IMR-90 (cell line): ENCODE measurements at regions not wholly inside any gene's neighbourhood (a gene's known extent, or its start where the extent isn't known, plus 50 kb on each side); places are given as distances from the start of the nearest gene placed in this dataset.

Experiments
- CTCF ChIP-seq: conservative IDR thresholded peaks from 2 replicates; pipeline ENCODE4 v1.5.1; 2012; ENCODE audit warnings: mild to moderate bottlenecking, low read depth, low read length, improper control_type of control experiment
- FOS ChIP-seq: fragments of 150-350 bp; IDR thresholded peaks from 2 replicates; pipeline ENCODE4 v1.6.1; 2016; ENCODE audit warnings: low read depth, low read length
- MAFK ChIP-seq: IDR thresholded peaks from 2 replicates; pipeline ENCODE4 v1.6.1; 2012; ENCODE audit warnings: low read depth, low read length, improper control_type of control experiment
- MXI1 ChIP-seq: IDR thresholded peaks from 2 replicates; pipeline ENCODE4 v1.6.1; 2012; ENCODE audit warnings: low read depth, mild to moderate bottlenecking, low read length, moderate library complexity, borderline replicate concordance
- NFE2L2 ChIP-seq: fragments of 150-350 bp; IDR thresholded peaks from 2 replicates; pipeline ENCODE4 v1.6.1; 2016; ENCODE audit warnings: low read depth, mild to moderate bottlenecking, low read length
- POLR2A ChIP-seq: IDR thresholded peaks from 2 replicates; pipeline ENCODE4 v1.6.1; 2012; ENCODE audit warnings: mild to moderate bottlenecking, low read depth, low read length
- RAD21 ChIP-seq: IDR thresholded peaks from 2 replicates; pipeline ENCODE4 v1.6.1; 2012; ENCODE audit warnings: low read length, improper control_type of control experiment
- RCOR1 ChIP-seq: IDR thresholded peaks from 2 replicates; pipeline ENCODE4 v1.6.1; 2012; ENCODE audit warnings: mild to moderate bottlenecking, low read length, improper control_type of control experiment; ENCODE audit not compliant: insufficient replicate concordance
- SMC3 ChIP-seq: fragments of 150-350 bp; IDR thresholded peaks from 2 replicates; pipeline ENCODE4 v1.6.1; 2016; ENCODE audit warnings: low read depth, mild to moderate bottlenecking, antibody characterized with exemption, low read length, moderate library complexity
- USF2 ChIP-seq: fragments of 150-350 bp; IDR thresholded peaks from 2 replicates; pipeline ENCODE4 v1.6.1; 2017; ENCODE audit warnings: mild to moderate bottlenecking, antibody characterized with exemption, low read length, low read depth

- TF ChIP-seq CTCF (no peak), RAD21 (no peak), MAFK (no peak), POLR2A (no peak), SMC3 (no peak), USF2 (no peak), NFE2L2 (no peak), RCOR1 (no peak), MXI1 (no peak), FOS (no peak)
These were observed 175.8 kb upstream of the SALL4 start for GRCh38 chr20:51978070-51978501.
